ENCODE measurements at regions not wholly inside any gene's neighbourhood (a gene's known extent, or its start where the extent isn't known, plus 50 kb on each side); places are given as distances from the start of the nearest gene placed in this dataset.

DNA sequence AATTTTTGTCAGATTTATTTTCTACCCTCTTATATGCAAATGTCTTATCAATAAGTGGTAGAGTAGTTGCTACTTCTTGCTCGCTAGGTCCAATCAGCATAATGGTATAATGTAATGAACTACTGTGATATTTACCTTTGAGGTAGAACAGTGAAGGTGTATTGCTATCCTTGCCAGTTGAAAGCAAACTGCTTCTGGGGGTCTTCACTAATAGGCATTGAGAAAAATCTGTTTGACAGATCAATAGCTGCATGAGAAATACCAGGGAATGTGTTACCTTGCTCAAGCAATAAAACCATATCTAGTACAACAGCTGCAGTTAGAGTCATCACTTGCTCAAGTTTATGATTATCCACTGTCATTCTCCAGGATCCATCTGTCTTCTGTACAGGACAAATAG lies 50.1 kb upstream of the EFEMP1 start:
- no peak for DNase-seq

DNA sequence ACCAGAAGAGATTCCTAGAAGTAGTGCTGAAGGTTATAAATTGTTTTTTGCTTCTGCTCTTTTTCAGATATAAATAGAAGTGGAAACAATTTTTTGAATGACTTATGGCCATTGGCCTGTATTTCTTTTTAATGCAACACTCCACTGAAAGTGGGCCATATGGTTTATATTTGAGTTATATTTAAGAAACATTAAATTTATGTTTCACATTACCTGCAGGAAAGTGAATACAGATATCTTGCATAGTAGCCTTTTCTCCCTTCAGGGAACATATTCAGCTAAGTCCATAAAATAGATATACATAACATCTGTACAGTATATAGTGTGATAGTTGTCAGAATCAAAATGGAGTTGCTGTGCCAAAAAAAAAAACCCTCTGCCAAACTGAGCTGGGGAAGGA lies 53.1 kb upstream of the EFEMP1 start:
- Histone ChIP-seq H3K4me1 (no peaks in the 10 kb centered on the region), H3K36me3 (no peaks in the 10 kb centered on the region), H3K27ac (no peak overlapping the region), H3K4me3 (no peak overlapping the region), H3K9me3 (no peaks in the 10 kb centered on the region), H3K27me3 (no peaks in the 10 kb centered on the region)
- no peak for DNase-seq
- no peak for TF ChIP-seq POLR2A (IDR thresholded peaks at IDR 0.05)
- TF ChIP-seq, protein P1, sequence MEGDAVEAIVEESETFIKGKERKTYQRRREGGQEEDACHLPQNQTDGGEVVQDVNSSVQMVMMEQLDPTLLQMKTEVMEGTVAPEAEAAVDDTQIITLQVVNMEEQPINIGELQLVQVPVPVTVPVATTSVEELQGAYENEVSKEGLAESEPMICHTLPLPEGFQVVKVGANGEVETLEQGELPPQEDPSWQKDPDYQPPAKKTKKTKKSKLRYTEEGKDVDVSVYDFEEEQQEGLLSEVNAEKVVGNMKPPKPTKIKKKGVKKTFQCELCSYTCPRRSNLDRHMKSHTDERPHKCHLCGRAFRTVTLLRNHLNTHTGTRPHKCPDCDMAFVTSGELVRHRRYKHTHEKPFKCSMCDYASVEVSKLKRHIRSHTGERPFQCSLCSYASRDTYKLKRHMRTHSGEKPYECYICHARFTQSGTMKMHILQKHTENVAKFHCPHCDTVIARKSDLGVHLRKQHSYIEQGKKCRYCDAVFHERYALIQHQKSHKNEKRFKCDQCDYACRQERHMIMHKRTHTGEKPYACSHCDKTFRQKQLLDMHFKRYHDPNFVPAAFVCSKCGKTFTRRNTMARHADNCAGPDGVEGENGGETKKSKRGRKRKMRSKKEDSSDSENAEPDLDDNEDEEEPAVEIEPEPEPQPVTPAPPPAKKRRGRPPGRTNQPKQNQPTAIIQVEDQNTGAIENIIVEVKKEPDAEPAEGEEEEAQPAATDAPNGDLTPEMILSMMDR (IDR thresholded peaks at IDR 0.05) = no peak

More for the DNA sequence above, 50.1 kb upstream of the EFEMP1 start:
- no peaks in the 10 kb centered on the region for H3K36me3 ChIP-seq
- TF ChIP-seq, protein P1 (IDR thresholded peaks at IDR 0.05) = no peak
- no peak for TF ChIP-seq POLR2A (IDR thresholded peaks at IDR 0.05)
- H3K4me1 ChIP-seq = no peaks in the 10 kb centered on the region
- H3K27ac ChIP-seq = no peak overlapping the region
- H3K27me3 ChIP-seq = no peaks in the 10 kb centered on the region
- H3K4me3 ChIP-seq = no peak overlapping the region
- no peaks in the 10 kb centered on the region for H3K9me3 ChIP-seq

DNA sequence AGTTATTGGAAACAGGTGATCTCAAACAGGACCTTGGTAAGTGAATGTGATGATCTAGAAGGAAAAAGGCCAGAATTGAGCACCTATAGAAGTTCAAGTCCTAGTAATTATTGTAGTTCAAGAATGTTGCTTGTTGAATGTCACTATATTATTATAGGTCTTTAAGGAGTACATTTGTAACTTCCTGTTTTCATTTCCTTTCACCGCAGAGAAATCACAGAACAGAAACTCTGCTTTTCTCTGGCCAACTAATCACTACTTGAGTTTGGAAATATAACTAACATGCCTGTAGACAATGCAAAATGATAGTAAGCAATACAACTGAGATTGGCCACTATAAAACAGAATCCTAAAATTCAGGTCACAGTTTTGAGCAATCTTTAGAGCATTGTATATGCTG lies 61.8 kb upstream of the EFEMP1 start:
- TF ChIP-seq, protein P1 (IDR thresholded peaks at IDR 0.05) = no peak
- no peak for TF ChIP-seq POLR2A (IDR thresholded peaks at IDR 0.05)
- no peak for DNase-seq
- H3K36me3 ChIP-seq = no peaks in the 10 kb centered on the region
- H3K4me1 ChIP-seq = no peaks in the 10 kb centered on the region
- no peak overlapping the region for H3K27ac ChIP-seq
- no peaks in the 10 kb centered on the region for H3K27me3 ChIP-seq
- H3K9me3 ChIP-seq = no peaks in the 10 kb centered on the region
- no peak overlapping the region for H3K4me3 ChIP-seq

DNA sequence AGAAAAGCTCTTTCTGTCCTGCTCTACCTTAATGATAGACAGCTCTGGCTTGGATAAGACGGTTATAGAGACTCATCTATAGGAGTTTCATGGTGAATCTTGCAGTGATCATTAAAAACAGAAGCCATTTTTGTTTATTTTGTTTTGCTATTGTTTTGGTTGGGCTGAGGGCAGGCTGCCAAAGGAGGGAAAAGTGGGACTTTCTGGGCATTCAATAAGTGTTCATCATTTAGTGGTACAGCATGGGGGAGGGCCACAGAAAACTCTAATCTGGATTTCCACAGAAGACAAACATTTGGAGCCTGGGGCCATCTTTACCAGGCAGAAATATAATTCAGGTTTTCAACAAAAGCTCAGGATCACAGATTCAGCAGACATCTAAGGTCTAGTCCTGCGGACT lies 62.4 kb upstream of the EFEMP1 start:
- TF ChIP-seq POLR2A (IDR thresholded peaks at IDR 0.05) = no peak
- TF ChIP-seq, protein P1 (IDR thresholded peaks at IDR 0.05) = no peak

DNA sequence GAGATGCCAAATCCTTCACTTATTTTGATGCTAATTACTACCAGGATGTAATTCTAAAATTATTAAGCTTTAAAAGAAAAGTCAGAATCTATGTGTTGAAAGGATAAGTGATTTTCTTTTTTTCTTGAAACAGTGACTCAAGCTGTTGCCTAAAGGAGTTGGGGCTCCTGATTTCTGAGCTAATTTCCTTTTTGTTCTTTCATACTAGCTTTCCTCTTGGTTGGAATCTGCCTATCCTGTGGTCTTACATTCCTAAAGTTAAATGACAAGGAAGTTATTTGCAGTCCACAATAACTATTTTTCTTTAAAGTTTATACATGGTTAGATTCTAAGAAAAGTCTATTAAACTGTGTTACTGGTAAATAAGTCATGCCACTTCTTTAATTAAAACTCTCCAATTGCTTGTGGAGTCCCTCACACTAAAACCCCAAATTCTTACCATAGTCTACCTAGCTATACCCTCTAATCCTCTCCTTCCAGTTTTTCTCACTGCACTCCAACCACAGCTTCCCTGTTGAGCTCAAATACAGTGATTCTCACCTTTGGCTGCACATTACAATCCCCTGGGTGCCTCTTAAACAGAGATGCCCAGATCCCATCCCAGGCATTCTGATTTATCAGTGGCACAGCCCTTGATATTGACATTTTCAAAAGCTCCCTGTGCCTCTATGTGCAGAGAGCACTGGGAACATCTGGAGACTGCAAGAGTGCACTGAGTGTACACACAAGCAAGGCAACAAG lies 63.3 kb upstream of the EFEMP1 start:
- DNase-seq = no peak
- no peaks in the 10 kb centered on the region for H3K9me3 ChIP-seq

More for the DNA sequence above, 62.4 kb upstream of the EFEMP1 start:
- no peaks in the 10 kb centered on the region for H3K27me3 ChIP-seq
- no peaks in the 10 kb centered on the region for H3K9me3 ChIP-seq
- no peaks in the 10 kb centered on the region for H3K4me1 ChIP-seq
- H3K27ac ChIP-seq = no peak overlapping the region
- no peak for DNase-seq
- H3K4me3 ChIP-seq = no peak overlapping the region
- H3K36me3 ChIP-seq = no peaks in the 10 kb centered on the region

More for the DNA sequence above, 63.3 kb upstream of the EFEMP1 start:
- no peak overlapping the region for H3K4me3 ChIP-seq
- H3K27ac ChIP-seq = no peak overlapping the region
- no peaks in the 10 kb centered on the region for H3K4me1 ChIP-seq
- H3K36me3 ChIP-seq = no peaks in the 10 kb centered on the region
- TF ChIP-seq, protein P1 (IDR thresholded peaks at IDR 0.05) = no peak
- no peak for TF ChIP-seq POLR2A (IDR thresholded peaks at IDR 0.05)
- H3K27me3 ChIP-seq = no peaks in the 10 kb centered on the region

Data from Peyer's patch (tissue), 4 donors.